Skeletal muscle cell (primary cell): ENCODE measurements at regions not wholly inside any gene's neighbourhood (a gene's known extent, or its start where the extent isn't known, plus 50 kb on each side); places are given as distances from the start of the nearest gene placed in this dataset.

Source experiments
- DNase-seq: peaks from one replicate; pipeline ENCODE4 v3.0.0-alpha.2; 2010; ENCODE audit warnings: low read depth
- H3K4me3 ChIP-seq: 2 replicates; pipeline ENCODE4 v1.5.1; 2011; ENCODE audit warnings: low read depth, mild to moderate bottlenecking, control low read depth, low read length, moderate library complexity

- H3K4me3 ChIP-seq: no peak overlapping the region
- no peak for DNase-seq
Measured at GRCh38 chr3:168860592-168860991, 764.9 kb upstream of the GOLIM4 start.

- DNase-seq: no peak
- H3K4me3 ChIP-seq: no peak overlapping the region
Measured at GRCh38 chr3:168860028-168860427, 764.3 kb upstream of the GOLIM4 start.

GRCh38 chr3:168859574-168859973, 763.9 kb upstream of the GOLIM4 start:
- no peak for DNase-seq
- H3K4me3 ChIP-seq: no peak overlapping the region

GRCh38 chr3:168859143-168859542, 763.4 kb upstream of the GOLIM4 start:
- H3K4me3 ChIP-seq: no peak overlapping the region
- DNase-seq: no peak

GRCh38 chr3:168858327-168858726, 762.6 kb upstream of the GOLIM4 start:
- H3K4me3 ChIP-seq: no peak overlapping the region
- DNase-seq: no peak

GRCh38 chr3:168850109-168850508, 754.4 kb upstream of the GOLIM4 start:
- no peak overlapping the region for H3K4me3 ChIP-seq
- no peak for DNase-seq

- H3K4me3 ChIP-seq: no peak overlapping the region
- no peak for DNase-seq
Measured at GRCh38 chr3:168847291-168847883, 751.7 kb upstream of the GOLIM4 start.

GRCh38 chr3:168844894-168845482, 749.3 kb upstream of the GOLIM4 start:
- no peak overlapping the region for H3K4me3 ChIP-seq
- no peak for DNase-seq

GRCh38 chr3:168844472-168844871, 748.7 kb upstream of the GOLIM4 start:
- no peak for DNase-seq
- no peak overlapping the region for H3K4me3 ChIP-seq

GRCh38 chr3:168843481-168843880, 747.8 kb upstream of the GOLIM4 start:
- no peak overlapping the region for H3K4me3 ChIP-seq
- no peak for DNase-seq

- no peak for DNase-seq
- H3K4me3 ChIP-seq: no peak overlapping the region
Measured at GRCh38 chr3:168839653-168840052, 743.9 kb upstream of the GOLIM4 start.

- DNase-seq: no peak
- no peak overlapping the region for H3K4me3 ChIP-seq
Measured at GRCh38 chr3:168834558-168834957, 738.8 kb upstream of the GOLIM4 start.

- no peak for DNase-seq
- no peak overlapping the region for H3K4me3 ChIP-seq
Measured at GRCh38 chr3:168828943-168829342, 733.2 kb upstream of the GOLIM4 start.

GRCh38 chr3:168828536-168828935, 732.8 kb upstream of the GOLIM4 start:
- no peak overlapping the region for H3K4me3 ChIP-seq
- DNase-seq: no peak

GRCh38 chr3:168828014-168828413, 732.3 kb upstream of the GOLIM4 start:
- H3K4me3 ChIP-seq: no peak overlapping the region
- no peak for DNase-seq

GRCh38 chr3:168824107-168824506, 728.4 kb upstream of the GOLIM4 start:
- DNase-seq: no peak
- H3K4me3 ChIP-seq: no peak overlapping the region

- no peak overlapping the region for H3K4me3 ChIP-seq
- no peak for DNase-seq
Measured at GRCh38 chr3:168823466-168823865, 727.7 kb upstream of the GOLIM4 start.

- no peak for DNase-seq
- H3K4me3 ChIP-seq: no peak overlapping the region
Measured at GRCh38 chr3:168820810-168821415, 725.2 kb upstream of the GOLIM4 start.

GRCh38 chr3:168817177-168817576, 721.5 kb upstream of the GOLIM4 start:
- DNase-seq: no peak
- no peak overlapping the region for H3K4me3 ChIP-seq

GRCh38 chr3:168815946-168816345, 720.2 kb upstream of the GOLIM4 start:
- no peak overlapping the region for H3K4me3 ChIP-seq
- no peak for DNase-seq

- no peak for DNase-seq
- H3K4me3 ChIP-seq: no peak overlapping the region
Measured at GRCh38 chr3:168813225-168813802, 717.6 kb upstream of the GOLIM4 start.
